Smooth muscle cell (in vitro differentiated cells): ENCODE measurements at regions not wholly inside any gene's neighbourhood (a gene's known extent, or its start where the extent isn't known, plus 50 kb on each side); places are given as distances from the start of the nearest gene placed in this dataset.

Experiments
- DNase-seq: peaks from one replicate; lab custom pipeline; 2025; ENCODE audit not compliant: unreplicated experiment; lab: John Stamatoyannopoulos, UW
- H2AFZ ChIP-seq: fragments of 200-600 bp; sonication (generic); 2 replicates; pipeline ENCODE4 v1.6.0; 2016; ENCODE audit warnings: antibody characterized with exemption, low read depth, mild to moderate bottlenecking
- H3F3A ChIP-seq: fragments of 200-600 bp; sonication (generic); 2 replicates; pipeline ENCODE4 v1.6.0; 2017; ENCODE audit warnings: antibody characterized with exemption, low read depth
- H3K27ac ChIP-seq: fragments of 200-600 bp; sonication (generic); 2 replicates; pipeline ENCODE4 v1.5.1; 2016; ENCODE audit warnings: low read depth, mild to moderate bottlenecking
- H3K27me3 ChIP-seq: fragments of 200-600 bp; sonication (generic); 2 replicates; pipeline ENCODE4 v1.6.1; 2016; ENCODE audit warnings: low read depth, mild to moderate bottlenecking
- H3K36me3 ChIP-seq: fragments of 200-600 bp; sonication (generic); 2 replicates; pipeline ENCODE4 v1.5.1; 2016; ENCODE audit warnings: low read depth
- H3K4me1 ChIP-seq: fragments of 200-600 bp; sonication (generic); 2 replicates; pipeline ENCODE4 v1.5.1; 2016; ENCODE audit warnings: low read depth
- H3K4me2 ChIP-seq: fragments of 200-600 bp; sonication (generic); 2 replicates; pipeline ENCODE4 v1.6.0; 2016; ENCODE audit warnings: mild to moderate bottlenecking
- H3K4me3 ChIP-seq: fragments of 200-600 bp; sonication (generic); 2 replicates; pipeline ENCODE4 v1.5.1; 2016; ENCODE audit warnings: mild to moderate bottlenecking
- H3K79me2 ChIP-seq: fragments of 200-600 bp; sonication (generic); 2 replicates; pipeline ENCODE4 v1.6.0; 2016; ENCODE audit warnings: low read depth, mild to moderate bottlenecking
- H3K9ac ChIP-seq: fragments of 200-600 bp; sonication (generic); 2 replicates; pipeline ENCODE4 v1.6.0; 2016; ENCODE audit warnings: low read depth
- H3K9me3 ChIP-seq: fragments of 200-600 bp; sonication (generic); replicated peaks from 2 replicates; pipeline ENCODE4 v1.5.1; 2016; ENCODE audit warnings: low read depth
- H4K20me1 ChIP-seq: fragments of 200-600 bp; sonication (generic); 2 replicates; pipeline ENCODE4 v1.6.0; 2016; ENCODE audit warnings: low read depth
- CTCF ChIP-seq: fragments of 200-600 bp; sonication (generic); IDR thresholded peaks from 2 replicates; pipeline ENCODE4 v1.5.1; 2017; ENCODE audit warnings: borderline replicate concordance, mild to moderate bottlenecking, antibody characterized with exemption; ENCODE audit not compliant: insufficient read depth, poor library complexity, severe bottlenecking
- WGBS: methylation state at CpG from one replicate; pipeline ENCODE4 v1.1.7; 2016; ENCODE audit warnings: low lambda C conversion rate; 5-methylcytosine and 5-hydroxymethylcytosine counted together

- no peak overlapping the region for H3K4me3 ChIP-seq
- H3K27me3 ChIP-seq = no peaks in the 10 kb centered on the region
- no peak overlapping the region for H3K4me2 ChIP-seq
- H3K79me2 ChIP-seq = no peaks in the 10 kb centered on the region
- no peaks in the 10 kb centered on the region for H4K20me1 ChIP-seq
- TF ChIP-seq CTCF = no peak
- DNase-seq = no peak
- H3K4me1 ChIP-seq = no peaks in the 10 kb centered on the region
- H3K27ac ChIP-seq = no peak overlapping the region
- H2AFZ ChIP-seq = no peak overlapping the region
- H3K36me3 ChIP-seq = no peaks in the 10 kb centered on the region
- no peaks in the 10 kb centered on the region for H3K9me3 ChIP-seq
- no peak overlapping the region for H3K9ac ChIP-seq
- 90% methylated on average over 16 of the region's 16 CpGs for WGBS
- no peaks in the 10 kb centered on the region for H3F3A ChIP-seq
These were observed 193.3 kb upstream of the AGAP1 start for GRCh38 chr2:235300368-235301201.

GRCh38 chr2:235301202-235302076 lies 192.4 kb upstream of the AGAP1 start:
- no peaks in the 10 kb centered on the region for H3K27me3 ChIP-seq
- no peaks in the 10 kb centered on the region for H3K36me3 ChIP-seq
- H3K9me3 ChIP-seq = no peaks in the 10 kb centered on the region
- H3K4me3 ChIP-seq = no peak overlapping the region
- no peaks in the 10 kb centered on the region for H3K79me2 ChIP-seq
- no peaks in the 10 kb centered on the region for H3F3A ChIP-seq
- no peak overlapping the region for H2AFZ ChIP-seq
- no peak for TF ChIP-seq CTCF
- H3K4me2 ChIP-seq = no peak overlapping the region
- no peaks in the 10 kb centered on the region for H3K4me1 ChIP-seq
- DNase-seq = no peak
- no peak overlapping the region for H3K27ac ChIP-seq
- WGBS = 94% methylated on average over 5 of the region's 7 CpGs
- H3K9ac ChIP-seq = no peak overlapping the region
- H4K20me1 ChIP-seq = no peaks in the 10 kb centered on the region

- Histone ChIP-seq H3K36me3 (no peaks in the 10 kb centered on the region), H3K27me3 (no peaks in the 10 kb centered on the region), H3K27ac (no peak overlapping the region), H3K4me1 (no peaks in the 10 kb centered on the region), H2AFZ (no peak overlapping the region), H3K79me2 (no peaks in the 10 kb centered on the region), H3K4me3 (no peak overlapping the region), H3K4me2 (no peak overlapping the region), H3K9me3 (no peaks in the 10 kb centered on the region), H3F3A (no peaks in the 10 kb centered on the region), H3K9ac (no peak overlapping the region), H4K20me1 (no peaks in the 10 kb centered on the region)
- 93% methylated on average over 9 of the region's 9 CpGs for WGBS
- no peak for DNase-seq
- TF ChIP-seq CTCF = no peak
These were observed 191.6 kb upstream of the AGAP1 start for GRCh38 chr2:235302263-235302662.
